A673 (cell line): ENCODE measurements at regions not wholly inside any gene's neighbourhood (a gene's known extent, or its start where the extent isn't known, plus 50 kb on each side); places are given as distances from the start of the nearest gene placed in this dataset.

Experiments used
- CTCF ChIP-seq: fragments of 300-800, 200-600 bp; sonication (generic); conservative IDR thresholded peaks from 2 replicates; pipeline ENCODE4 v1.5.1; 2017; ENCODE audit warnings: low read depth, mild to moderate bottlenecking, antibody characterized with exemption, low read length, moderate library complexity, mixed read lengths
- EZH2 ChIP-seq: fragments of 200-600 bp; sonication (generic); IDR thresholded peaks from 2 replicates; pipeline ENCODE4 v1.6.1; 2017; ENCODE audit warnings: borderline replicate concordance, low read depth, mild to moderate bottlenecking, mixed read lengths, antibody characterized with exemption, low read length; ENCODE audit not compliant: poor library complexity, severe bottlenecking

DNA sequence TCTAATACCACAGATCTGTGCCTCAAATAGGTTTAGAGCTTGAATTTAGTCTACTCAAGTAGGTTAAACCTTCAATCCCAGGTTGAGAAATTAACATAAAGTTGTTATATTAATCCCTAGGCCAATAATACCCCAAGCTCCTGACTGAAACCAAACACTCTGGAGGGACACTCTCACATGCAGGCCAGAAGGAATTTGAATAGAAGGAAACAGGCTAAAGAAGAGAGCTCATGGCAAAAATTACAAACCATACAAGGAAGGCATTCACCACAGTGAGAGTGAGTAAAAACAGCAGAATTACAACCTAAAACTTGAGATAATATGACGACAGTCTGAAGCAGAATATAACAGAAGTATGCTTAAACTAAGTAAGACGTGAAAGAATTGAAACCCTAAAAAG is 76.1 kb upstream of the PDK4 start:
- no peak for TF ChIP-seq CTCF
- TF ChIP-seq EZH2: no peak
